ENCODE measurements at regions not wholly inside any gene's neighbourhood (a gene's known extent, or its start where the extent isn't known, plus 50 kb on each side); places are given as distances from the start of the nearest gene placed in this dataset.

GRCh38 chr10:110356628-110357245 is 52.0 kb upstream of the SMNDC1 start:
- TF ChIP-seq CTCF (IDR thresholded peaks at IDR 0.05) (no peak), POLR2A (IDR thresholded peaks at IDR 0.05) (no peak)
